ENCODE measurements at regions not wholly inside any gene's neighbourhood (a gene's known extent, or its start where the extent isn't known, plus 50 kb on each side); places are given as distances from the start of the nearest gene placed in this dataset.
"Not testable (repeated sequence)": the region's sequence is repeated elsewhere in the genome, so short reads cannot be mapped to it uniquely, and the experiment has no call there.

DNA sequence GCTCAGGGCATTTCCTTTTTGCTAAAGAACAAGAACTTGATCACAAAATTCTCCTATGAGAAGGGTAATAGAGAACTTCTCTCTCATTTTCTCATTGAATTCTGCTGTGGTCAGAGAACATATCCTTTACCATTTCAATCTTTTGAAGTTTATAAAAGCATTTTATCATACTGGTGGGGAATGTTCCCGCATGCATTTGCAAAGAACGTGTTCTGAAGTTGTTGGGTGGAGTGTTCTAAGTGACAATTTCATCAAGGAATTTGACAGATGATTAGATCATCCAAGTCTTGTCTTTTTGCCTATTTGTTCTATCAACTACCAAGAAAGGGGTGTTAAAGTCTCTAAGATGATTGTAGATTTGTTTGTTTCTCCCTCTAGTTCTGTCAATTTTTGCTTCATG, 163.4 kb upstream of the FREM1 start:
- H3K27me3 Mint-ChIP-seq, result peaks cover 2% of the 10 kb centered on the region
- no peaks in the 10 kb centered on the region for H3K4me1 Mint-ChIP-seq
- H3K36me3 Mint-ChIP-seq, result no peaks in the 10 kb centered on the region
- peaks cover 2% of the 10 kb centered on the region for H3K9me3 Mint-ChIP-seq
- ATAC-seq (ENCODE audit: low read depth) (no peak), DNase-seq (no peak)
- H3K27ac Mint-ChIP-seq, result no peak overlapping the region
- POLR2A ChIA-PET, result no interaction called here
- H3K4me3 Mint-ChIP-seq, result no peak overlapping the region

DNA sequence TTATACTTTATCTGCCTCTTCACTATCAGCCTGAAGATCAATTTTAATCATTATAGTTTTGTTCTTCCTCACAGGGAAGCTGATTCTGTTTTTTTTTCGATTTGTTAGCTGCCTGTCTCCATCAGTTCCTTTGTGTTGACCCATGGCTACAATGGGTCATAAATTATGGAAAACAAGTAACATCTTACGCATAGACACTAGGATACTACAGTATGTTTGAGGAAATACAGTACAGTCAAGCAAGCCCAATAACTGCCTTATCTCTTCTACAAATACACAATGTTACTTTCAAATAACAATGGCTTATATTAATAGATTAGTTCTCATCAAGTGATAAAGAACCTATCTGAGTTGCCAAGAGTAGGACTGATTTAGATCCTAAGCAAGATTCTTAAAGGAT, 160.5 kb upstream of the FREM1 start:
- H3K36me3 Mint-ChIP-seq, result no peaks in the 10 kb centered on the region
- peaks cover 3% of the 10 kb centered on the region for H3K9me3 Mint-ChIP-seq
- POLR2A ChIA-PET, result no interaction called here
- no peak overlapping the region for H3K27ac Mint-ChIP-seq
- no peaks in the 10 kb centered on the region for H3K4me1 Mint-ChIP-seq
- peaks cover 10% of the 10 kb centered on the region for H3K27me3 Mint-ChIP-seq
- ATAC-seq (ENCODE audit: low read depth) (no peak), DNase-seq (no peak)
- no peak overlapping the region for H3K4me3 Mint-ChIP-seq

DNA sequence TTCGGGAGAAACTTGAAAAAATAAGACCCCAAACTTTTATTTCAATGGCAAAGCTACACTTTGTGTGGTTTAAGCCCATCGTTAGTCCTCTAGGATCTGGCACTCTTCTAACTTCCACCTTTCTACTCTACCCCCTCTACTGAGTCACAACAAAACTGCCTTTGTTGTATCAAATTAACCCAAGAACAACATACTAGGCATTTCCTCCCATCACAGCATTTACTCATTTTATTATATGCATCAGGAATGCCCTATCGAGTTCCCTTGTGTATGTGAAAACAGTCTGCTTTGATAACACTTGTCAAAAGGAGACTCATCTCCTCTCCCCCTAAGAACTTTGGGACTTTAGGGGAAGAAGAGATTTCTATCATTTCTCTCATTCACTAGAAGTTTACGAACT, 158.9 kb upstream of the FREM1 start:
- POLR2A ChIA-PET, result no interaction called here
- no peak for ATAC-seq (ENCODE audit: low read depth)
- peaks cover 10% of the 10 kb centered on the region for H3K27me3 Mint-ChIP-seq
- H3K4me3 Mint-ChIP-seq, result no peak overlapping the region
- no peaks in the 10 kb centered on the region for H3K4me1 Mint-ChIP-seq
- no peak overlapping the region for H3K27ac Mint-ChIP-seq
- peaks cover 1% of the 10 kb centered on the region for H3K9me3 Mint-ChIP-seq
- no peak for DNase-seq
- H3K36me3 Mint-ChIP-seq, result no peaks in the 10 kb centered on the region

DNA sequence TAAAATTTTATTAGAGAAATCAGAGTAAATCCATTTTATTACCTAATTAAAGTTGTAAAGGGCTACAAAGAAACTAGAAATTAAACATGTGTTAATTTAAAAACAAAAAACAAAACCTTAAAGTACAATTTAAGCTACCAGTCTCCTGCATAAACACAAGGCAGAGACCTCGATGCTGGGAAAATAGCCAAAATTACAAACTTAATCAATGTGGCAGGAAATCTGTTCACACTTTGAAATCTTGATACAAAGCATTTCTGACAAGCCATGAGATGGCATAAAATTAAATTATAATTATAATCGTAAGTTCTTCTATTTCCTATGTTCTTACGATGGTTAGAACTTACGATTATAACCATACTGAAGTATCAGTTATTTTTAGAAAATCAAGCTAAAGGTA, 158.0 kb upstream of the FREM1 start:
- Mint-ChIP-seq H3K36me3 (no peaks in the 10 kb centered on the region), H3K9me3 (peaks cover 1% of the 10 kb centered on the region), H3K4me3 (no peak overlapping the region), H3K27ac (no peak overlapping the region), H3K4me1 (no peaks in the 10 kb centered on the region), H3K27me3 (peaks cover 10% of the 10 kb centered on the region)
- ATAC-seq (ENCODE audit: low read depth) (no peak), DNase-seq (no peak)
- POLR2A ChIA-PET, result no interaction called here

DNA sequence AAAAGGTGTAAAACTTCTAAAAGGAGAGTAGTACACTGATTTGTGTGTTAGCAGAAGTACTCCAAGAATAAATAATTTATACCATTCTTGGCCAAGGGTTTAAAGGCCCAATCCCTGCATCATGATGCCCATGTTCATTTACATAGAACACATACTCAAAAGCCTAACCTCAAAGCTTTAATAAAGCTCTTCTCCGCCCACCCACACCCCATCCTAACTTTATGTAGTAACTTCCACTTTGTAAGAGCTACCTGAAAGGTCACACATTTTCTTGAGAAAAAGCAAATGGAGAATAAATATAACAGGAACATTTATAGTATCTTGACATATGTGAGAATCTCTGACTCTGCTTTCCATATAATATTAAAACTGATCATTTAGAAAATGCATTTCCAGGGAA, 148.8 kb upstream of the FREM1 start:
- DNase-seq (no peak), ATAC-seq (ENCODE audit: low read depth) (no peak)
- Mint-ChIP-seq H3K36me3 (no peaks in the 10 kb centered on the region), H3K27me3 (peaks cover 5% of the 10 kb centered on the region), H3K9me3 (peaks cover 2% of the 10 kb centered on the region), H3K27ac (no peak overlapping the region), H3K4me3 (no peak overlapping the region), H3K4me1 (no peaks in the 10 kb centered on the region)
- POLR2A ChIA-PET, result no interaction called here

DNA sequence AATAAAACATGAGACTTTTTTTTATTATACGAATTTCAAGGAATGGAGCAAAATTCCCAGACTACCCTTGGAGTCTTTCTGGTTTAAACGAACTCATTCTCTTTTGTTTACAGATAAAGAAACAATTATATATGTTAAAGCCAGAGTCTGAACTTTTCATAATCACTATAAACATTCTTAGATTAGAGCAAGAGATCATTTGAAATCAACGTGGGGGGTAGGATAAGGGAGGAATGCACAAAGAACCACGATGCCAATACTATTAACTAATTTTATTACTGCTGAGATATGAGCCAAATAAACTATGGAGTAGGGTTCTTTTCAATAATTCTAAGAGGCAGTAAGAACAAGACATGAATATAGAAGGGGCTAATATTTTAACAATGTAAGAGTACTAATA, 148.0 kb upstream of the FREM1 start:
- Mint-ChIP-seq H3K4me1 (no peaks in the 10 kb centered on the region), H3K27ac (no peak overlapping the region), H3K27me3 (peaks cover 9% of the 10 kb centered on the region), H3K36me3 (no peaks in the 10 kb centered on the region), H3K4me3 (no peak overlapping the region), H3K9me3 (peaks cover 2% of the 10 kb centered on the region)
- POLR2A ChIA-PET, result no interaction called here
- no peak for ATAC-seq (ENCODE audit: low read depth)
- no peak for DNase-seq

DNA sequence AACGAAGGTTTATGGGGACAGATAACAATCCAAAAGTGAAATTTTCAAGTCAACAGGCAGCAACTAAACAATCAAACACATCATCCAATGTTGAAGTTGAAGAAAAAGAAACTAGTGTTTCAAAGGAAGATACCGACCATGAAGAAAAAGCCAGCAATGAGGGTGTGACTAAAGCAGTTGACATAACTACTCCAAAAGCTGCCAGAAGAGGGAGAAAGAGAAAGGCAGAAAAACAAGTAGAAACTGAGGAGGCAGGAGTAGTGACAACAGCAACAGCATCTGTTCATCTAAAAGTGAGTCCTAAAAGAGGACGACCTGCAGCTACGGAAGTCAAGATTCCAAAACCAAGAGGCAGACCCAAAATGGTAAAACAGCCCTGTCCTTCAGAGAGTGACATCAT, 145.1 kb upstream of the FREM1 start:
- DNase-seq; H3K27ac Mint-ChIP-seq; H3K36me3 Mint-ChIP-seq; H3K4me1 Mint-ChIP-seq; H3K4me3 Mint-ChIP-seq; ATAC-seq (ENCODE audit: low read depth); H3K27me3 Mint-ChIP-seq; H3K9me3 Mint-ChIP-seq; POLR2A ChIA-PET: not testable (repeated sequence)

DNA sequence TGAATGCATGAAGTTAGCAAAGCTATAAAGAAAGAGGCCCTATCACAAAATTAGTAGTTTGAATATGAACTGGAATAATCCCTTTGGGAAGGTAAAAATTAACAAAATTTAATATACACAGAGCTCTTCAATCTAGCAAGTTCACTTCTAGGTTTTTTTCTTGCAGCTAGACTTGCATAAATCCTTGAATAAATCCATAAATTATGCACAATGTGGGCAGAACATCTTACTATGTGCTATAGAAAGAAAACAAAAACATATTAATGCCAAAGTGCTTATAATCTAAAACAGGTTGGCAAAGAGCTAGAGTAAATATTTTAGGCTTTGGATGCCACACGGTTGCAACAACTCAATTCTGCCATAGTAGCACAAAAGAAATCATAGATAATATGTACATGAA, 138.5 kb upstream of the FREM1 start:
- Mint-ChIP-seq H3K4me3 (no peak overlapping the region), H3K27ac (no peak overlapping the region), H3K36me3 (no peaks in the 10 kb centered on the region), H3K27me3 (peaks cover 5% of the 10 kb centered on the region), H3K9me3 (no peaks in the 10 kb centered on the region), H3K4me1 (no peaks in the 10 kb centered on the region)
- no peak for DNase-seq
- ATAC-seq (ENCODE audit: low read depth), result no peak
- POLR2A ChIA-PET, result no interaction called here

DNA sequence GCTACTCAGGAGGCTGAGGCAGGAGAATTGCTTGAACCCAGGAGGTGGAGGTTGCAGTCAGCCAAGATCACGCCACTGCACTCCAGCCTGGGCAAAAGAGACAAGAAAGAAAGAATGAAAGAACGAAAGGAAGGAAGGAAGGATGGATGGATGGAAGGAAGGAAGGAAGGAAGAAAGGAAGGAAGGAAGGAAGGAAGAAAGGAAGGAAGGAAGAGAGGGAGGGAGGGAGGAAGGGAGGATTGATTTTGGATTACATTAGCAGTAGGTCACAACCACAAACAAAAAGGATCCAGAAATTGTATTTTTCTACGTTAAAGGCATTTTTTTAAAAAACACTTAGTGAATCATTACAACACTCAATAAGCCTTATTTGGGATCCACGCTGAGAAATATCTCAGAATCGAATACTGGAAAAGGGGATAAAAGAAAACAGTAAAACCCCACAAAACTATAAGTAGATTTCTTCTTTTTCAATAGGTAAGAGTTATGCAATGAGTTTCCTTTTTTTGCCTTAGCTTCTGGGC, 136.9 kb upstream of the FREM1 start:
- Mint-ChIP-seq H3K27ac (no peak overlapping the region), H3K4me3 (no peak overlapping the region), H3K36me3 (no peaks in the 10 kb centered on the region), H3K27me3 (peaks cover 4% of the 10 kb centered on the region), H3K4me1 (no peaks in the 10 kb centered on the region), H3K9me3 (no peaks in the 10 kb centered on the region)
- POLR2A ChIA-PET, result no interaction called here
- DNase-seq (no peak), ATAC-seq (ENCODE audit: low read depth) (no peak)

DNA sequence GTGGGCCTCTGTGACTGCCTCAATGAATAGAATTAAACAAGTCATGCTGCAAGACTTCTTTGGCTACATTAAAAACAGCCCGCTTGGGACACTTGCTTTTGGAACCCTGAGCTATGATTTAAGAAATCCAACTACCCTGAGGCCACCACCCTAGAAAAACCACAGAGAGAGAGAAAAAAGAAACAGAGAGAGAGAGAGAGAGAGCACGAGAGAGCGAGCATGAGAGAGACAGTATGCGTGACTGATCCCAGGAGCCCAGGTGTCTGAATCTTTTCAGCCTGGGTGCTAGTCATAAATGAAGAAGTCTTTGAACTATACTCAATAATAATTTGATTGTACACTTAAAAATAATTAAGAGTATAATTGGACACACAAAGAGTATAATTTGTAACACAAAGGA, 123.1 kb upstream of the FREM1 start:
- H3K27me3 Mint-ChIP-seq, result peaks cover 2% of the 10 kb centered on the region
- ATAC-seq (ENCODE audit: low read depth), result no peak
- no peak for DNase-seq
- no peaks in the 10 kb centered on the region for H3K36me3 Mint-ChIP-seq
- POLR2A ChIA-PET, result no interaction called here
- H3K4me3 Mint-ChIP-seq, result no peak overlapping the region
- no peak overlapping the region for H3K27ac Mint-ChIP-seq
- H3K4me1 Mint-ChIP-seq, result no peaks in the 10 kb centered on the region
- no peaks in the 10 kb centered on the region for H3K9me3 Mint-ChIP-seq

DNA sequence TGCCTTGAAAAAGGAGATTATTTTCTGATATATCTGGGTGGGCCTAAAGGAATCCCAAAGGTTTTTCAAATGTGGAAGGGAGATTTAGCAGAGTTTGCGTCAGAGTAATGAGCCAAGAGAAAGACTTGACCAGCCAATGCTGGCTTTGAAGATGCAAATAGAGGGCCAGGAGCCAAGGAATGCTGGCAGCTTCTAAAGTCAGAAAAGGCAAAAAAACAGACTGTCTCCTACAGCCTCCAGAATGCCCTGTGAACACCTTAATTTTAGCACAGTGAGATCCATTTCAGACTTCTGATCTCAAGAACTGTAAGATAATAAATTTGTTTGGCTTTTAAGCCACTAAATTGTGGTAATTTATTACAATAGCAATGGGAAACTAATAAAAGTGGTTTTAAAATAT, 122.6 kb upstream of the FREM1 start:
- peaks cover 4% of the 10 kb centered on the region for H3K9me3 Mint-ChIP-seq
- H3K36me3 Mint-ChIP-seq, result no peaks in the 10 kb centered on the region
- H3K4me1 Mint-ChIP-seq, result no peaks in the 10 kb centered on the region
- POLR2A ChIA-PET, result no interaction called here
- H3K4me3 Mint-ChIP-seq, result no peak overlapping the region
- ATAC-seq (ENCODE audit: low read depth), result no peak
- H3K27ac Mint-ChIP-seq, result no peak overlapping the region
- no peak for DNase-seq
- peaks cover 2% of the 10 kb centered on the region for H3K27me3 Mint-ChIP-seq

DNA sequence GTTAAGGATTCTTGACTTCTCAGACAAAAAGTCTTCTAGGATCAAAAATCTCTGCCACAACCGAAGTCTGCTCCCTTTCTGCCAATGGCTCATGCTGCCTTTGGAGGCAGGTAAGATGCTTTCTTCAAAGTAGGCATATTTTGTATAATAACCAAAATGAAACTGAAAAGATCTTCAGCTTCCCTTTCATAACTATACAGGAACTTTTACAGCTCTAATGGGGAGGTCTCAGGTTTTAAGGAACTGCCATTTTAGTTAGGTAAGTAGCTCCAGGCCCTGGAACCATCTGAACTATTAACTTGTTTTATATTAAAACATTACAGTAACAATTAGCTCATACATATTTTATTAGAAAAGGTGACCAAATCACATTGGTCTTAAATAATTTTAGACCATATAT, 110.9 kb upstream of the FREM1 start:
- Mint-ChIP-seq H3K9me3 (peaks cover 4% of the 10 kb centered on the region), H3K27me3 (peaks cover 7% of the 10 kb centered on the region), H3K4me3 (no peak overlapping the region), H3K36me3 (peaks cover 1% of the 10 kb centered on the region), H3K27ac (no peak overlapping the region), H3K4me1 (peaks cover 3% of the 10 kb centered on the region)
- no peak for ATAC-seq (ENCODE audit: low read depth)
- POLR2A ChIA-PET, result no interaction called here
- DNase-seq, result no peak

DNA sequence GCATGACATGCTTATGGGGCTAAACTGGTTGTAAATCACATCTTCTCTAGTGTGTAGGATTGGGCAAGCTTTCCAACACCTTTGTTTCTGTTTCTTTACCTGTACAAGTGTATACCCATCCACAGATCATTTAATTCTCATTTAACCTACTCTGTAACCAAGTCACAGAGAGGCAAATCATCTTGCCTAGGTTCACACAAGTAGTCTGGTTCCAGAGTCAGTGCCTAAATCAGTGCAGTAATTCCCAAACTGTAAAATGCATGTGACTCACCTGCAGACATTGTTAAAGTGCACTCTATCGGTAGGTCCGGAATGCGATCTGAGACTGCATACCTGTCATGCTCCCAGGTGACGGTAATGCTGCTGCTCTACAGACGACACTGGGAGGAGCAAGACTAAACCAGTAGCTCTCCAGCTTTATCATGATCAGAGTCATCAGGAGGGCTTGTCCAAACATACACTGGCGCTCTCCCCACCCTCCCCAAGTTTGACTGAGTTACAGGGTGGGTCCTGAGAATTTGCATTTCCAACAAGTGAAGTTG, 107.9 kb upstream of the FREM1 start:
- DNase-seq (no peak), ATAC-seq (ENCODE audit: low read depth) (no peak)
- Mint-ChIP-seq H3K4me1 (peaks cover 3% of the 10 kb centered on the region), H3K27me3 (peaks cover 7% of the 10 kb centered on the region), H3K27ac (no peak overlapping the region), H3K9me3 (no peaks in the 10 kb centered on the region), H3K4me3 (no peak overlapping the region), H3K36me3 (peaks cover 1% of the 10 kb centered on the region)
- POLR2A ChIA-PET, result no interaction called here

DNA sequence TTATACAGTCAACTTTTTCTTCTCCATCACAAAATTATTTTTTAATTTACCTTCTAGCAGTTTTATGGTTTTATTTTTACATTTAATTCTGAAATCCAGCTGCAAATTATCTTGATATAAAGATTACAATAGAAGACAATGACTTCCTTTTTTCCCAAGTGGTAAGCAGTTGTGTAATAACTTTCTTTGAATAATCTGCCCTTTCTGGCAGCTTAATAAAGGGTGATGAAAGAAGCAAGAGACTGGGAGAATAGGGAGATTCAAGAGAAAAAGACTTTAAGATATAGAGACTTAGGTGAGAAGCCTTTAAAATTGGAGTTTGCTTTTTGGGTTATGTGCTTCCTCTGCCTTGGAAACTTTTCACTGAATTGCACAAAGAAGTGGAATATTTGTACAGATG, 100.4 kb upstream of the FREM1 start:
- Mint-ChIP-seq H3K36me3 (no peaks in the 10 kb centered on the region), H3K27ac (no peak overlapping the region), H3K27me3 (peaks cover 5% of the 10 kb centered on the region), H3K4me1 (no peaks in the 10 kb centered on the region), H3K4me3 (no peak overlapping the region), H3K9me3 (no peaks in the 10 kb centered on the region)
- DNase-seq (no peak), ATAC-seq (ENCODE audit: low read depth) (no peak)
- POLR2A ChIA-PET, result no interaction called here

DNA sequence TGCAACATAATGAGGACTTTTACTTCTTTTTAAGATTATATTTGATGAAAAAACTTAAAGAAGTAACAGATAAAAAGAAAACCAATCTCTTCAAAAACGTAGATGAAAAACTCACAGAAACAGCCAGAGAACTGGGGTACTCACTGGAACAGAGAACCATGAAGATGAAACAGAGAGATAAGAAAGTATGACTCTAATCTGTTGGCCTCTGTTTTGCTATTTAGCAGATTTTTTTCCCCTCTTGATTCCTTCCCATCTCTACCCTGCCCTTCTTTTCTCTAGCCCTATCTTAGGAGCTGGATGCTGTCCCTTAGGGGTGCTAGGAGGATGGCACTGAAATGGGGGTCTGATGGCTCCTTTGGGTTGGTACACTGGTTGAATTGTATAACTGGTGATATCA, 97.5 kb upstream of the FREM1 start:
- no peak for DNase-seq
- ATAC-seq (ENCODE audit: low read depth), result no peak
- POLR2A ChIA-PET, result no interaction called here
- H3K27me3 Mint-ChIP-seq, result peaks cover 5% of the 10 kb centered on the region
- no peak overlapping the region for H3K27ac Mint-ChIP-seq
- H3K4me1 Mint-ChIP-seq, result no peaks in the 10 kb centered on the region
- no peak overlapping the region for H3K4me3 Mint-ChIP-seq
- no peaks in the 10 kb centered on the region for H3K9me3 Mint-ChIP-seq
- H3K36me3 Mint-ChIP-seq, result no peaks in the 10 kb centered on the region
